ENCODE measurements at regions not wholly inside any gene's neighbourhood (a gene's known extent, or its start where the extent isn't known, plus 50 kb on each side); places are given as distances from the start of the nearest gene placed in this dataset.
A peak's percentile ranks its signal among the peaks of the same experiment; 100 is the strongest.
"Not testable (repeated sequence)": the region's sequence is repeated elsewhere in the genome, so short reads cannot be mapped to it uniquely, and the experiment has no call there.

- DNase-seq = no peak
Observed at GRCh38 chr7:46932306-46932675, 649.6 kb downstream of the TNS3 start.

DNA sequence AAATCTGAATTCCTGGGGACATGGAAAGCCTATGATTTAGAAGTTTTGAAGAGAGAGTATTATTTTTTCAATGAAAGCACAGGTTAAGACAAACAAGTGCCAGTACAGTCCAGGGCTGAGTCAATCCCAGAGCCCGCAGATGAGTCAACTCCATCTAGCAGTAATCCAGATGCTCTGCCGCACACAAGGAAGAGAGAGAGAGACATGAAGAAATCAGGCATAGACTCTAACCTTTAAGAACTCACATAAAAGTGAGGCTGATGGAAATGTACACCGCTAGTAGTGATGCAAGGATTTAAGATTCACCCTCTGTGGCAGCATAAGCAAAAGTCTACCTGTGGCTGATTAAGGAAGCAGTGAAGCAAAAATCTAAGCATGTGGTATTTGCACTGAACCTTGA is 651.5 kb downstream of the TNS3 start:
- no peak for DNase-seq

DNA sequence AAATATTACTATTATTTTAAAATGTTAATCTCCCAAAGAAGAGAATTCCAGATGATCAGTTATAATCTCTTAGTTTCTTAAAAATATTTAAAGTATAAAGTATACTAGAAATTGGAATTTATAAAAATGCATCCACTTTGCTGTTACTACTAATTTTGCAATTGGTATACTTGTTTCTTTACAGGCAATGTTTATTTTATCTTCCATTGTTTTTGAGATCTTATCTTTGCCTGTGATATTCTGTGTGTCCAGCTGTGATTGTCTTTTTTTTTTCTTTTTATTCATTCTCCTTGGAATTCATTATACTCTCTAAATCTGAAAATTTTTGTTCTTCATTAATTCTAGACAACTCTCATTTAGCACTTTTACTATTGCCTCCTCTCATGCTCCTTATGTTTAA is 652.6 kb downstream of the TNS3 start:
- no peak for DNase-seq

DNA sequence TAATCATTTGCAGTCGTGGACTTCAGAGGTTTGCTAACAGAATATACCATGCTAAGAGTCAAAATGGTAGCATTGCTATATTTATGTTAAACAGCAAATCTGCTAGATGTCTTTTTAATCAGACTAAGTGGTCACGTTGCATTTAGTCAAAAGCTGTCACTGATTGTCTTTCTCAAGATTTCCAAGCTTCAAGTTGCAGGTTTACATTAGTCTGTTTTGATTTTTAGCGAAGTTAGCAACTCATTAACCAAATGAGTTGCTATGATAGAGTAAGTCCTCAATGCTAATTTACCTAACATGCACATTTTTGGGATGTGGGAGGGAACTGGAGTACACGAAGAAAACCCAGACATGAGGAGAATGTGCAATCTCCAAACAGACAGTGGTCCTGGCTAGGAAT is 653.2 kb downstream of the TNS3 start:
- no peak for DNase-seq

DNA sequence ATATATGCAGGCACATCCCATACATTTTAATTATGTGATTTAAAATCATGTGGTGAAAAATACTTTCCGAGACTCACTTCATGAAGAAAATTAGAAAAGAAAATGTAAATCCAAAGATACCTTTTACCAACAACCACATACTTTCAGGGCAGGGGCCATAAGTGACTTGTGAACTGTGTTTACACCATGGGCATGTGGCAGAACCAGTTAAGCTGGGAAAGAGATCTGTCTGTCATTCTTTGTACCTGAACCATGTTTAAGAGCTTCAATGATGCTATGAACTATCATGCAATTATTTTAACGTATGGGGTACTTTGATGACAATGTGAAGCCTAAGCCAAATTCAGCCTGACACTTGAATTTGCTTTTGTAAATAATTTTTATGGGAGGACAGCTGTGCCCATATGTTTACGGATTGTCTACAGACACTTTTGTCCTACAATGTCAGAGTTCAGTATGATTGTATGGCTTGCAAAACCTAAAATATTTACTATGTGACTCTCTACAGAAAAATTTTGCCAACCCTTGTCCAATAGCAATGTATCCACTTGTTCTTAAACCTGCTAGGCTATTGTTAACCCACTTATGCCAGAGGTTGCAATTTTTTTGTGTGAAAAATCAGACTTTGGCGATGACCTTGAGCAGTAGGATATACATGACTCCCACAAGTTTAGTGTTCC is 654.6 kb downstream of the TNS3 start:
- DNase-seq = no peak

DNA sequence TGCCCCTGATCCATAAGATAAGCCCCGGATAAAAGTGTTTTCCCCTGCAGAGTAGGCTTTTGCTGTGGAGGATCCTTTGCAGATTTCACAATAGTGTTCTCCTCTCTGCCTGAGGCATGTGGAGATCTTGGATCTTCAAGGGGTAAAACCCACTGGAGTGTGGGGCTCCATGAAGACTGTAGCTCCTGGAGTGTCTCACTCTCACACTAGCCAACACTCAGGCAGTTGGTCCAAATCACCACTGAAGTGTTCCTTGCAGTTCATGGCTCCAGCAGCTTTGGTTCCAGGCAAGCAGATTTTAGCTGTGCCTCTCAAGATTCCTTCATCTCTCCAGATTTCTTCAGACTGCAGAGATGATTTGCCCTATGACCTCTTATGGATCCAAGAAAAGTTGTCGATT is 665.3 kb downstream of the TNS3 start:
- DNase-seq = no peak

DNA sequence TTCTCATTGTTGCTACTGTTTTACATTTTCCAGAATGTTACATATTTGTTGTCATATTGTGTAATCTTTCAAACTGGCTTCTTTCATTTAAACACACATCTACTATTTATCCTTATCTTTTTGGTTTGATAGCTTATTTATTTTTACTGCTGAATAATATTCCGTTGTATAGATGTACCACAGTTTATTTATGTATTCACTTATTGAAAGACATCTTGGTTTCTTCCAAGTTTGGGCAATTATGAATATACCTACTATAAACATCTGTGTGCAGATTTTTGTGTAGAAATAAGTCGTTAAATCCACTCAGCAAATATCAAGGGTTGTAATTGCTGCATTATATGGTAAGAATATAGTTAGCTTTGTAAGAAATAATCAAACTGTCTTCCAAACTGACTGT is 669.2 kb downstream of the TNS3 start:
- DNase-seq = no peak

- no peak for DNase-seq
Observed at GRCh38 chr7:46909601-46910051, 672.3 kb downstream of the TNS3 start.

DNA sequence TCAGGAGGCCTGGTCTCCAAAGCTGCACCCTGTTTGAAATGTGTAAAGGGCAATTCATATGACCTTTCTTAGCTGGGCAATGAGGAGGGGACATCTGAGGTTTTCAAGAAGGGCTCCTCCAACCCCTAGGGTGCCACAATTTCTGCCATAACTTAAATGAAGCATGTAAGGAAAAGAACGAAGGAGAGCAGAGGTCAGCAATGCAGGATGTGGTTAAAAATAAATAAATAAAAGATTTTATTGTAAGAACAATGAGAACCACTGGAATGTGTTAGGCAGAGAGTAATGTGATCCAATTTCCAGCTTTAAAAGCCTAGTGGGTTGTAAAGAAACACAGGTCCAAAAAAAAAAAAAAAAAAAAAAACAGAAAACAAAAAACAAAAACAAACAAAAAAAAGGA is 673.1 kb downstream of the TNS3 start:
- no peak for DNase-seq

GRCh38 chr7:46904523-46904922 is 677.4 kb downstream of the TNS3 start:
- not testable (repeated sequence) for DNase-seq

GRCh38 chr7:46902463-46902862 is 679.4 kb downstream of the TNS3 start:
- DNase-seq = no peak

GRCh38 chr7:46900312-46901263 is 681.3 kb downstream of the TNS3 start:
- peak; percentile 20 for DNase-seq

GRCh38 chr7:46897381-46897780 is 684.5 kb downstream of the TNS3 start:
- no peak for DNase-seq

- no peak for DNase-seq
Observed at GRCh38 chr7:46886669-46887374, 695.1 kb downstream of the TNS3 start.

DNA sequence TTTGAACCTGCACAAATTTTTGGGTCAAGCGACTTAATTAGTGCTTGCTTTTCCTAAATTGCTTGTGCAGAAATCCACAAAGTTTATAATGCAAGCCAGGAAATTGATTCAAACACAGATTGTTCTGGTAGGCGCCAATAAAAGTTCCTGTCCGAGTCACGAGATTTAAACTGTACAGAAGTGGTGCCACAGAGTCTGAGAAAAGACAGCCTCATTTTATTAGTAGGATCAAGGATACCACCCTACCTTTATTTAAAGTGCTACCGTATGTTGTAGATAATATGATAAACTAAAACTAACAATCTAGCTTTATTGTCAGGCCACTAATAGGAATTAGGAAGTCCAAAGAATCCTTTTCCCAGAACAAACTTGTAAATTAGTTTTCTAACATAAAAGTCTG is 696.7 kb downstream of the TNS3 start:
- DNase-seq = no peak

- no peak for DNase-seq
Observed at GRCh38 chr7:46881507-46882127, 700.3 kb downstream of the TNS3 start.

GRCh38 chr7:46880508-46881196 is 701.3 kb downstream of the TNS3 start:
- no peak for DNase-seq

DNA sequence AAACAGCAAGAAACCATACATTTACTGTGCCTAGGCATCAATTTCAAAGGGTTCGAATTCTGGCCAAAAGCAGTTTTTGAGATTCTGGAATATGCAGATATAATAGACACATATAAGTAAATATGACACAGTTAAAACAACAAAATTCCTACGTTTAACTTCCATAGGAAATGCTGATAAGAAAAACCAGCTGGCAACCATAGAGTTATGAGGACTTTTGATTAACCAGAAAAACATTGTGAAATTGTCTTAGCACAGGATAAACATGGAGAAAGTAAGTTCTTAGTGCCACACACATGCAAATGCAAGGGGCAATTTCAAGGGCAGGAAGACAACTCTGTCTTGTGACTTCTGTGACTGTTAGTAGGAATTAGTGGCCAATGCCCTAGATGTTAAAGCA is 702.1 kb downstream of the TNS3 start:
- no peak for DNase-seq

DNA sequence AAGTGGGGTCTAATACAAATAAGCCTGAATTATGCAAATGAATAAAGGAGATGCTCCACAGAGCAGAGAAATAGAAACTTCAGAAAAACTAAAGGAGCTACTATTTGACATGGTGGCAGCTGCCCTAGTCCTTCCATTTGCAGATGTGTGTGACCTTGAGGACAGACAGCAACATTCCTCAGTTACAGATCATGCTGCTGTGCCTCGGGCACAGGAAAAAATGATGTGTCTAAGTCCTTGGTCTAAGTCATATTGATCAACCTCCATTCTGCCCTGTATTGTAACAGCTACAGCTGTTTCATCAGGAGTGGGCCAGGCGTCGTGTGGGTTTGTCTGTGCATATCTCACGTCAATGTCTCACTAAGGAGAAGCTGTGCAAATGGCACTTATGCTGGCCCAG is 710.4 kb downstream of the TNS3 start:
- no peak for DNase-seq

DNA sequence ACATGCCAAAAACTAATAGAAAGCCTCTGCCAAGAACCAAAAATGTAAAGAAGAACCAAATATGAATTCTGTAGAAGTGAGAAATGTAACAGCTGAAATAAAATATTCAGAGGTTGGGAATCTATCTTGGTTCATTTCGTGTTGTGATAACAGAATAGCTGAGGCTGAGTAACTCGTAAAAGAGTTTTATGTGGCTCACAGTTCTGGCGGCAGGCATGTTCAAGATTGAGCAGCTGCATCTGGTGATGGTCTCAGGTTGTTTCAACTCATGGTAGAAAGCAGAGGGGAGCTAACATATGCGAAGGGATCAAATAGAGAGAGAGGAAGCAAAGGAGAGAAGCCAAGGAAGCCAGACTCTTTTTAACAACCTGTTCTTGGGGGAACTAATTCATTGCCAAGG is 717.2 kb downstream of the TNS3 start:
- DNase-seq = no peak

- DNase-seq = no peak
Observed at GRCh38 chr7:46859963-46860475, 721.9 kb downstream of the TNS3 start.

- no peak for DNase-seq
Observed at GRCh38 chr7:46855851-46856250, 726.1 kb downstream of the TNS3 start.
